Liver (tissue), 8 donors: ENCODE measurements at regions not wholly inside any gene's neighbourhood (a gene's known extent, or its start where the extent isn't known, plus 50 kb on each side); places are given as distances from the start of the nearest gene placed in this dataset.

Source experiments
- DNase-seq: peaks from one replicate; pipeline ENCODE4 v3.0.0-alpha.2; 2017; ENCODE audit warnings: low spot score
- H3K27ac ChIP-seq, 2 donors: one replicate each; pipeline ENCODE4 v1.7.0; 2013; ENCODE audit warnings: inconsistent platforms in 2 of 2, low read length in 2 of 2, control low read depth in 1 of 2, low read depth in 1 of 2, mild to moderate bottlenecking in 1 of 2
- H3K27me3 ChIP-seq, 4 donors: one replicate each; pipeline versions ENCODE4 v1.6.1 to v1.7.0; 2013; ENCODE audit warnings: low read length in 3 of 4, inconsistent platforms in 1 of 4, mild to moderate bottlenecking in 1 of 4, moderate library complexity in 1 of 4; ENCODE audit not compliant: control insufficient read depth in 4 of 4, insufficient read depth in 4 of 4
- H3K36me3 ChIP-seq, 4 donors: one replicate each; pipeline versions ENCODE4 v1.6.1 to v1.7.0; 2013; ENCODE audit warnings: low read length in 3 of 4, mild to moderate bottlenecking in 3 of 4, low read depth in 1 of 4, moderate library complexity in 1 of 4; ENCODE audit not compliant: control insufficient read depth in 4 of 4, insufficient read depth in 3 of 4
- H3K4me1 ChIP-seq, 4 donors: one replicate each; pipeline versions ENCODE4 v1.6.1 to v1.7.0; 2013; ENCODE audit warnings: low read length in 3 of 4, mild to moderate bottlenecking in 3 of 4, moderate library complexity in 1 of 4; ENCODE audit not compliant: control insufficient read depth in 4 of 4, insufficient read depth in 4 of 4
- H3K4me3 ChIP-seq, 3 donors: one replicate each; pipeline versions ENCODE4 v1.6.1 to v1.7.0; 2013; ENCODE audit warnings: low read length in 3 of 3, control low read depth in 1 of 3, low read depth in 1 of 3, mild to moderate bottlenecking in 1 of 3
- H3K9ac ChIP-seq, 2 donors: one replicate each; pipeline ENCODE4 v1.7.0; 2013; ENCODE audit warnings: low read length in 2 of 2, mild to moderate bottlenecking in 2 of 2, moderate library complexity in 2 of 2, control low read depth in 1 of 2, low read depth in 1 of 2
- H3K9me3 ChIP-seq, 4 donors: one replicate each; pipeline versions ENCODE4 v1.6.1 to v1.7.0; 2013; ENCODE audit warnings: low read length in 3 of 4; ENCODE audit not compliant: control insufficient read depth in 4 of 4
- EGR1 ChIP-seq, 2 donors: IDR thresholded peaks; 2 replicates each; pipeline ENCODE4 v1.6.1; 2016 to 2018; ENCODE audit warnings: antibody characterized with exemption in 2 of 2, low read depth in 2 of 2
- FOXA1 ChIP-seq: IDR thresholded peaks from 2 replicates; pipeline ENCODE4 v1.6.1; 2016; ENCODE audit warnings: antibody characterized with exemption
- FOXA2 ChIP-seq: IDR thresholded peaks from 2 replicates; pipeline ENCODE4 v1.6.1; 2016; ENCODE audit warnings: antibody characterized with exemption
- GABPA ChIP-seq, 2 donors: IDR thresholded peaks in 1 of 2; conservative IDR thresholded peaks in 1 of 2; 2 replicates each; pipeline ENCODE4 v1.6.1; 2016; ENCODE audit warnings: antibody characterized with exemption in 2 of 2, mild to moderate bottlenecking in 1 of 2, moderate library complexity in 1 of 2
- HNF4A ChIP-seq, 2 donors: conservative IDR thresholded peaks; 2 replicates each; pipeline ENCODE4 v1.6.1; 2016; ENCODE audit warnings: antibody characterized with exemption in 2 of 2, mild to moderate bottlenecking in 2 of 2
- HNF4G ChIP-seq: IDR thresholded peaks from 2 replicates; pipeline ENCODE4 v1.6.1; 2016; ENCODE audit warnings: antibody characterized with exemption
- JUND ChIP-seq, 2 donors: IDR thresholded peaks; 2 replicates each; pipeline ENCODE4 v1.6.1; 2016; ENCODE audit warnings: antibody characterized with exemption in 2 of 2
- NR2F2 ChIP-seq: IDR thresholded peaks from 2 replicates; pipeline ENCODE4 v1.6.1; 2016; ENCODE audit warnings: antibody characterized with exemption
- RAD21 ChIP-seq, 2 donors: IDR thresholded peaks; 2 replicates each; pipeline ENCODE4 v1.6.1; 2016; ENCODE audit warnings: antibody characterized with exemption in 2 of 2, mild to moderate bottlenecking in 2 of 2
- RXRA ChIP-seq, 2 donors: IDR thresholded peaks; 2 replicates each; pipeline ENCODE4 v1.6.1; 2017 to 2018; ENCODE audit warnings: antibody characterized with exemption in 2 of 2, mild to moderate bottlenecking in 1 of 2
- SP1 ChIP-seq: IDR thresholded peaks from 2 replicates; pipeline ENCODE4 v1.6.1; 2018; ENCODE audit warnings: antibody characterized with exemption, mild to moderate bottlenecking
- TAF1 ChIP-seq: conservative IDR thresholded peaks from 2 replicates; pipeline ENCODE4 v1.6.1; 2016; ENCODE audit warnings: antibody characterized with exemption, mild to moderate bottlenecking
- YY1 ChIP-seq: IDR thresholded peaks from 2 replicates; pipeline ENCODE4 v1.6.1; 2016; ENCODE audit warnings: antibody characterized with exemption, mild to moderate bottlenecking
- WGBS: extraction: QIAGEN DNeasy Blood & Tissue Kit; methylation state at CpG from one replicate; pipeline ENCODE4 v1.1.7; 2013; 5-methylcytosine and 5-hydroxymethylcytosine counted together
- TF ChIP-seq, protein P1 (sequence below): IDR thresholded peaks from 2 replicates; pipeline ENCODE4 v1.6.1; 2016; ENCODE audit warnings: antibody characterized with exemption
- TF ChIP-seq, protein P2 (sequence below): IDR thresholded peaks from 2 replicates; pipeline ENCODE4 v1.6.1; 2016; ENCODE audit warnings: antibody characterized with exemption
- TF ChIP-seq, protein P3 (sequence below): fragments of 150-350 bp; IDR thresholded peaks from 2 replicates; pipeline ENCODE4 v1.5.1; 2017; ENCODE audit warnings: improper control_type of control experiment, low read depth, low read length; ENCODE audit not compliant: missing input control
- TF ChIP-seq, protein P4 (sequence below): IDR thresholded peaks from 2 replicates; pipeline ENCODE4 v1.6.1; 2016; ENCODE audit warnings: antibody characterized with exemption
- TF ChIP-seq, protein P5 (sequence below): IDR thresholded peaks from 2 replicates; pipeline ENCODE4 v1.6.1; 2016; ENCODE audit warnings: antibody characterized with exemption, mild to moderate bottlenecking
- donor health status: healthy.
- donor health status: healthy.
- donor health status: healthy.
- donor health status: healthy.
- donor health status: healthy.

DNA sequence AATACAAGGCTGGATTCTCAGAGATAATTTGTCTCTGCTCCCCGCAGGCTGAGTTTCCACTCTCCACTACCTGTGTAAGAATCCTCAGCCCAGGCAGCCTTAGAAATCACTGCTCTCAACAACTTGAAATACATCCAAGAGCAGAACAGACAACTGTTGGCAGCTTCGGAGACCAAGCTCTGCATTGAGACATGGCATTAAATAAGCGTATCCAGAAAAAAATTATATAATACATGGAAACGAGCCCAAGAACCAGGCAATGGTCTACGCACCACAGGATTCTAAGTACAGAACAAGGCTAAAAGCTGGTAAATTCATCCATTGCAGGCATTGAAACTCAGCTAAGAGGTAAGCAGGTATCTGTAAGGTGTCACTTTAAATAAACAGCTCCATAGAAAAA lies 165.5 kb upstream of the DIO3 start:
- 95% methylated on average over 5 of the region's 5 CpGs for WGBS
- TF ChIP-seq EGR1 (IDR thresholded peaks at IDR 0.05; ENCODE audit: low read depth in 2 of 2) (no peak), RXRA (IDR thresholded peaks at IDR 0.05) (no peak), SP1 (no peak), JUND (IDR thresholded peaks at IDR 0.05) (no peak), YY1 (no peak), FOXA1 (no peak)
- TF ChIP-seq, protein P1, sequence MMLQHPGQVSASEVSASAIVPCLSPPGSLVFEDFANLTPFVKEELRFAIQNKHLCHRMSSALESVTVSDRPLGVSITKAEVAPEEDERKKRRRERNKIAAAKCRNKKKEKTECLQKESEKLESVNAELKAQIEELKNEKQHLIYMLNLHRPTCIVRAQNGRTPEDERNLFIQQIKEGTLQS = no peak
- TF ChIP-seq, protein P2, sequence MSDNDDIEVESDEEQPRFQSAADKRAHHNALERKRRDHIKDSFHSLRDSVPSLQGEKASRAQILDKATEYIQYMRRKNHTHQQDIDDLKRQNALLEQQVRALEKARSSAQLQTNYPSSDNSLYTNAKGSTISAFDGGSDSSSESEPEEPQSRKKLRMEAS = no peak
- no peak overlapping the region for H3K9ac ChIP-seq

DNA sequence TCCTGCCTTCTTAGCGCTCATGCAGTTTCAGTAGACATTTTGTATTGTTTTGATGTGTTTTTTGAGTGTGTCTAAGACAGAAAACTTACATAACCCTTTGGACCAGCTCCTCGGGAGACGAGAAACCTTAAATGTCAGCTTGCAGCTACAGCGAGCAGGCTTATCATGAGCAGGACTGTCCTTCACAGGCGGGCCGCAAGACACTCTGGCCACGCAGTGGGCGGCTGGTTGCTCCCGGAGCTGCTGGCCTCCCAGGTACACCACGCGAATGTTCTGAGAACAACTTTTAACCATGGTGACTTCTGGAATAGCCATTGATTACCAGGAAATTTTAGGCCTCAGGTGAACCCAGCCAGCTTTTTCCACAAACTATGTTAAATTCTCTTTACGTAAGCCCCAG lies 164.1 kb upstream of the DIO3 start:
- H3K4me1 ChIP-seq = no peaks in the 10 kb centered on the region
- no peak for TF ChIP-seq NR2F2
- TF ChIP-seq, protein P1 = no peak
- no peak for TF ChIP-seq RAD21 (IDR thresholded peaks at IDR 0.05)
- TF ChIP-seq, protein P3, sequence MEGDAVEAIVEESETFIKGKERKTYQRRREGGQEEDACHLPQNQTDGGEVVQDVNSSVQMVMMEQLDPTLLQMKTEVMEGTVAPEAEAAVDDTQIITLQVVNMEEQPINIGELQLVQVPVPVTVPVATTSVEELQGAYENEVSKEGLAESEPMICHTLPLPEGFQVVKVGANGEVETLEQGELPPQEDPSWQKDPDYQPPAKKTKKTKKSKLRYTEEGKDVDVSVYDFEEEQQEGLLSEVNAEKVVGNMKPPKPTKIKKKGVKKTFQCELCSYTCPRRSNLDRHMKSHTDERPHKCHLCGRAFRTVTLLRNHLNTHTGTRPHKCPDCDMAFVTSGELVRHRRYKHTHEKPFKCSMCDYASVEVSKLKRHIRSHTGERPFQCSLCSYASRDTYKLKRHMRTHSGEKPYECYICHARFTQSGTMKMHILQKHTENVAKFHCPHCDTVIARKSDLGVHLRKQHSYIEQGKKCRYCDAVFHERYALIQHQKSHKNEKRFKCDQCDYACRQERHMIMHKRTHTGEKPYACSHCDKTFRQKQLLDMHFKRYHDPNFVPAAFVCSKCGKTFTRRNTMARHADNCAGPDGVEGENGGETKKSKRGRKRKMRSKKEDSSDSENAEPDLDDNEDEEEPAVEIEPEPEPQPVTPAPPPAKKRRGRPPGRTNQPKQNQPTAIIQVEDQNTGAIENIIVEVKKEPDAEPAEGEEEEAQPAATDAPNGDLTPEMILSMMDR = no peak
- TF ChIP-seq RXRA (IDR thresholded peaks at IDR 0.05) = no peak
- TF ChIP-seq JUND (IDR thresholded peaks at IDR 0.05) = no peak
- no peak for TF ChIP-seq FOXA1
- no peak for TF ChIP-seq FOXA2
- TF ChIP-seq, protein P4, sequence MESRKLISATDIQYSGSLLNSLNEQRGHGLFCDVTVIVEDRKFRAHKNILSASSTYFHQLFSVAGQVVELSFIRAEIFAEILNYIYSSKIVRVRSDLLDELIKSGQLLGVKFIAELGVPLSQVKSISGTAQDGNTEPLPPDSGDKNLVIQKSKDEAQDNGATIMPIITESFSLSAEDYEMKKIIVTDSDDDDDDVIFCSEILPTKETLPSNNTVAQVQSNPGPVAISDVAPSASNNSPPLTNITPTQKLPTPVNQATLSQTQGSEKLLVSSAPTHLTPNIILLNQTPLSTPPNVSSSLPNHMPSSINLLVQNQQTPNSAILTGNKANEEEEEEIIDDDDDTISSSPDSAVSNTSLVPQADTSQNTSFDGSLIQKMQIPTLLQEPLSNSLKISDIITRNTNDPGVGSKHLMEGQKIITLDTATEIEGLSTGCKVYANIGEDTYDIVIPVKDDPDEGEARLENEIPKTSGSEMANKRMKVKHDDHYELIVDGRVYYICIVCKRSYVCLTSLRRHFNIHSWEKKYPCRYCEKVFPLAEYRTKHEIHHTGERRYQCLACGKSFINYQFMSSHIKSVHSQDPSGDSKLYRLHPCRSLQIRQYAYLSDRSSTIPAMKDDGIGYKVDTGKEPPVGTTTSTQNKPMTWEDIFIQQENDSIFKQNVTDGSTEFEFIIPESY = no peak
- TF ChIP-seq TAF1 = no peak
- TF ChIP-seq SP1 = no peak
- TF ChIP-seq GABPA (IDR thresholded peaks at IDR 0.05 in 1 of 2, conservative IDR thresholded peaks at IDR 0.05 in 1 of 2) = no peak
- no peak for TF ChIP-seq HNF4G
- TF ChIP-seq YY1 = no peak
- TF ChIP-seq EGR1 (IDR thresholded peaks at IDR 0.05; ENCODE audit: low read depth in 2 of 2) = no peak
- TF ChIP-seq, protein P2 = no peak
- TF ChIP-seq, protein P5, sequence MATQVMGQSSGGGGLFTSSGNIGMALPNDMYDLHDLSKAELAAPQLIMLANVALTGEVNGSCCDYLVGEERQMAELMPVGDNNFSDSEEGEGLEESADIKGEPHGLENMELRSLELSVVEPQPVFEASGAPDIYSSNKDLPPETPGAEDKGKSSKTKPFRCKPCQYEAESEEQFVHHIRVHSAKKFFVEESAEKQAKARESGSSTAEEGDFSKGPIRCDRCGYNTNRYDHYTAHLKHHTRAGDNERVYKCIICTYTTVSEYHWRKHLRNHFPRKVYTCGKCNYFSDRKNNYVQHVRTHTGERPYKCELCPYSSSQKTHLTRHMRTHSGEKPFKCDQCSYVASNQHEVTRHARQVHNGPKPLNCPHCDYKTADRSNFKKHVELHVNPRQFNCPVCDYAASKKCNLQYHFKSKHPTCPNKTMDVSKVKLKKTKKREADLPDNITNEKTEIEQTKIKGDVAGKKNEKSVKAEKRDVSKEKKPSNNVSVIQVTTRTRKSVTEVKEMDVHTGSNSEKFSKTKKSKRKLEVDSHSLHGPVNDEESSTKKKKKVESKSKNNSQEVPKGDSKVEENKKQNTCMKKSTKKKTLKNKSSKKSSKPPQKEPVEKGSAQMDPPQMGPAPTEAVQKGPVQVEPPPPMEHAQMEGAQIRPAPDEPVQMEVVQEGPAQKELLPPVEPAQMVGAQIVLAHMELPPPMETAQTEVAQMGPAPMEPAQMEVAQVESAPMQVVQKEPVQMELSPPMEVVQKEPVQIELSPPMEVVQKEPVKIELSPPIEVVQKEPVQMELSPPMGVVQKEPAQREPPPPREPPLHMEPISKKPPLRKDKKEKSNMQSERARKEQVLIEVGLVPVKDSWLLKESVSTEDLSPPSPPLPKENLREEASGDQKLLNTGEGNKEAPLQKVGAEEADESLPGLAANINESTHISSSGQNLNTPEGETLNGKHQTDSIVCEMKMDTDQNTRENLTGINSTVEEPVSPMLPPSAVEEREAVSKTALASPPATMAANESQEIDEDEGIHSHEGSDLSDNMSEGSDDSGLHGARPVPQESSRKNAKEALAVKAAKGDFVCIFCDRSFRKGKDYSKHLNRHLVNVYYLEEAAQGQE = no peak
- TF ChIP-seq HNF4A (conservative IDR thresholded peaks at IDR 0.05) = no peak
- H3K36me3 ChIP-seq = no peaks in the 10 kb centered on the region
- DNase-seq = no peak
- WGBS = 94% methylated on average over 12 of the region's 12 CpGs
- no peaks in the 10 kb centered on the region for H3K9me3 ChIP-seq
- H3K9ac ChIP-seq = no peak overlapping the region
- H3K4me3 ChIP-seq = no peak overlapping the region
- H3K27ac ChIP-seq = no peak overlapping the region
- peaks cover 0 to 2% (median 0%) of the 10 kb centered on the region in 4 donors for H3K27me3 ChIP-seq

More for the DNA sequence above, 165.5 kb upstream of the DIO3 start:
- Histone ChIP-seq H3K4me1 (no peaks in the 10 kb centered on the region), H3K27me3 (peaks cover 0 to under 1% (median 0%) of the 10 kb centered on the region in 4 donors), H3K36me3 (no peaks in the 10 kb centered on the region), H3K27ac (no peak overlapping the region), H3K9me3 (no peaks in the 10 kb centered on the region), H3K4me3 (no peak overlapping the region)
- no peak for DNase-seq
